ENCODE measurements at regions not wholly inside any gene's neighbourhood (a gene's known extent, or its start where the extent isn't known, plus 50 kb on each side); places are given as distances from the start of the nearest gene placed in this dataset.

GRCh38 chr4:11614426-11614825 is 185.7 kb upstream of the HS3ST1 start:
- Mint-ChIP-seq H3K9me3 (no peaks in the 10 kb centered on the region), H3K27me3 (ENCODE audit: low read depth) (no peaks in the 10 kb centered on the region), H3K4me3 (ENCODE audit: low read depth) (no peak overlapping the region), H3K36me3 (ENCODE audit: low read depth) (no peaks in the 10 kb centered on the region), H3K4me1 (ENCODE audit: low read depth) (no peaks in the 10 kb centered on the region), H3K27ac (no peak overlapping the region)
- intact Hi-C loops (cut with micrococcal nuclease): no loop called here
- no peak for DNase-seq (ENCODE audit: low spot score)

GRCh38 chr4:11611868-11612267 is 183.2 kb upstream of the HS3ST1 start:
- no peak for DNase-seq (ENCODE audit: low spot score)
- H3K27me3 Mint-ChIP-seq (ENCODE audit: low read depth): no peaks in the 10 kb centered on the region
- H3K36me3 Mint-ChIP-seq (ENCODE audit: low read depth): no peaks in the 10 kb centered on the region
- no peak overlapping the region for H3K4me3 Mint-ChIP-seq (ENCODE audit: low read depth)
- no peaks in the 10 kb centered on the region for H3K9me3 Mint-ChIP-seq
- H3K4me1 Mint-ChIP-seq (ENCODE audit: low read depth): no peaks in the 10 kb centered on the region
- H3K27ac Mint-ChIP-seq: no peak overlapping the region
- intact Hi-C loops (cut with micrococcal nuclease): no loop called here

- no peaks in the 10 kb centered on the region for H3K9me3 Mint-ChIP-seq
- no peak for DNase-seq (ENCODE audit: low spot score)
- H3K27ac Mint-ChIP-seq: no peak overlapping the region
- H3K27me3 Mint-ChIP-seq (ENCODE audit: low read depth): no peaks in the 10 kb centered on the region
- H3K4me1 Mint-ChIP-seq (ENCODE audit: low read depth): no peaks in the 10 kb centered on the region
- H3K4me3 Mint-ChIP-seq (ENCODE audit: low read depth): no peak overlapping the region
- no peaks in the 10 kb centered on the region for H3K36me3 Mint-ChIP-seq (ENCODE audit: low read depth)
- intact Hi-C loops (cut with micrococcal nuclease): no loop called here
These were observed 181.1 kb upstream of the HS3ST1 start for GRCh38 chr4:11609751-11610150.

GRCh38 chr4:11608992-11609391 is 180.3 kb upstream of the HS3ST1 start:
- H3K9me3 Mint-ChIP-seq: no peaks in the 10 kb centered on the region
- no peaks in the 10 kb centered on the region for H3K4me1 Mint-ChIP-seq (ENCODE audit: low read depth)
- no peaks in the 10 kb centered on the region for H3K36me3 Mint-ChIP-seq (ENCODE audit: low read depth)
- no peaks in the 10 kb centered on the region for H3K27me3 Mint-ChIP-seq (ENCODE audit: low read depth)
- no peak overlapping the region for H3K4me3 Mint-ChIP-seq (ENCODE audit: low read depth)
- intact Hi-C loops (cut with micrococcal nuclease): no loop called here
- no peak for DNase-seq (ENCODE audit: low spot score)
- no peak overlapping the region for H3K27ac Mint-ChIP-seq

- Mint-ChIP-seq H3K4me3 (ENCODE audit: low read depth) (no peak overlapping the region), H3K27ac (no peak overlapping the region), H3K9me3 (no peaks in the 10 kb centered on the region), H3K27me3 (ENCODE audit: low read depth) (peaks cover 2% of the 10 kb centered on the region), H3K36me3 (ENCODE audit: low read depth) (no peaks in the 10 kb centered on the region), H3K4me1 (ENCODE audit: low read depth) (no peaks in the 10 kb centered on the region)
- no peak for DNase-seq (ENCODE audit: low spot score)
- intact Hi-C loops (cut with micrococcal nuclease): no loop called here
These were observed 177.4 kb upstream of the HS3ST1 start for GRCh38 chr4:11606078-11606477.

- Mint-ChIP-seq H3K9me3 (no peaks in the 10 kb centered on the region), H3K27ac (no peak overlapping the region), H3K27me3 (ENCODE audit: low read depth) (peaks cover 2% of the 10 kb centered on the region), H3K4me3 (ENCODE audit: low read depth) (no peak overlapping the region), H3K4me1 (ENCODE audit: low read depth) (no peaks in the 10 kb centered on the region), H3K36me3 (ENCODE audit: low read depth) (no peaks in the 10 kb centered on the region)
- intact Hi-C loops (cut with micrococcal nuclease): no loop called here
- DNase-seq (ENCODE audit: low spot score): no peak
These were observed 176.9 kb upstream of the HS3ST1 start for GRCh38 chr4:11605597-11605996.

GRCh38 chr4:11604821-11605220 is 176.1 kb upstream of the HS3ST1 start:
- no peak for DNase-seq (ENCODE audit: low spot score)
- H3K36me3 Mint-ChIP-seq (ENCODE audit: low read depth): no peaks in the 10 kb centered on the region
- no peak overlapping the region for H3K4me3 Mint-ChIP-seq (ENCODE audit: low read depth)
- H3K27me3 Mint-ChIP-seq (ENCODE audit: low read depth): peaks cover 2% of the 10 kb centered on the region
- H3K4me1 Mint-ChIP-seq (ENCODE audit: low read depth): no peaks in the 10 kb centered on the region
- H3K27ac Mint-ChIP-seq: no peak overlapping the region
- no peaks in the 10 kb centered on the region for H3K9me3 Mint-ChIP-seq
- intact Hi-C loops (cut with micrococcal nuclease): no loop called here

GRCh38 chr4:11603591-11604194 is 175.0 kb upstream of the HS3ST1 start:
- Mint-ChIP-seq H3K27ac (no peak overlapping the region), H3K36me3 (ENCODE audit: low read depth) (no peaks in the 10 kb centered on the region), H3K27me3 (ENCODE audit: low read depth) (peaks cover 2% of the 10 kb centered on the region), H3K9me3 (no peaks in the 10 kb centered on the region), H3K4me3 (ENCODE audit: low read depth) (no peak overlapping the region), H3K4me1 (ENCODE audit: low read depth) (no peaks in the 10 kb centered on the region)
- no peak for DNase-seq (ENCODE audit: low spot score)
- intact Hi-C loops (cut with micrococcal nuclease): no loop called here

GRCh38 chr4:11602606-11603340 is 174.1 kb upstream of the HS3ST1 start:
- Mint-ChIP-seq H3K27ac (no peak overlapping the region), H3K27me3 (ENCODE audit: low read depth) (peaks cover 2% of the 10 kb centered on the region), H3K9me3 (no peaks in the 10 kb centered on the region), H3K36me3 (ENCODE audit: low read depth) (no peaks in the 10 kb centered on the region), H3K4me3 (ENCODE audit: low read depth) (no peak overlapping the region), H3K4me1 (ENCODE audit: low read depth) (no peaks in the 10 kb centered on the region)
- intact Hi-C loops (cut with micrococcal nuclease): no loop called here
- DNase-seq (ENCODE audit: low spot score): no peak

- H3K36me3 Mint-ChIP-seq (ENCODE audit: low read depth): no peaks in the 10 kb centered on the region
- H3K4me3 Mint-ChIP-seq (ENCODE audit: low read depth): no peak overlapping the region
- DNase-seq (ENCODE audit: low spot score): no peak
- no peak overlapping the region for H3K27ac Mint-ChIP-seq
- no peaks in the 10 kb centered on the region for H3K9me3 Mint-ChIP-seq
- H3K27me3 Mint-ChIP-seq (ENCODE audit: low read depth): peaks cover 2% of the 10 kb centered on the region
- intact Hi-C loops (cut with micrococcal nuclease): no loop called here
- peaks cover 4% of the 10 kb centered on the region for H3K4me1 Mint-ChIP-seq (ENCODE audit: low read depth)
These were observed 170.4 kb upstream of the HS3ST1 start for GRCh38 chr4:11599064-11599463.

- intact Hi-C loops (cut with micrococcal nuclease): no loop called here
- Mint-ChIP-seq H3K4me3 (ENCODE audit: low read depth) (no peak overlapping the region), H3K27me3 (ENCODE audit: low read depth) (peaks cover 2% of the 10 kb centered on the region), H3K9me3 (no peaks in the 10 kb centered on the region), H3K27ac (no peak overlapping the region), H3K36me3 (ENCODE audit: low read depth) (no peaks in the 10 kb centered on the region), H3K4me1 (ENCODE audit: low read depth) (peaks cover 4% of the 10 kb centered on the region)
- DNase-seq (ENCODE audit: low spot score): no peak
These were observed 169.9 kb upstream of the HS3ST1 start for GRCh38 chr4:11598591-11598990.

GRCh38 chr4:11597506-11597905 is 168.8 kb upstream of the HS3ST1 start:
- peaks cover 2% of the 10 kb centered on the region for H3K27me3 Mint-ChIP-seq (ENCODE audit: low read depth)
- H3K9me3 Mint-ChIP-seq: no peaks in the 10 kb centered on the region
- H3K4me3 Mint-ChIP-seq (ENCODE audit: low read depth): no peak overlapping the region
- no peak for DNase-seq (ENCODE audit: low spot score)
- intact Hi-C loops (cut with micrococcal nuclease): no loop called here
- no peak overlapping the region for H3K27ac Mint-ChIP-seq
- no peaks in the 10 kb centered on the region for H3K36me3 Mint-ChIP-seq (ENCODE audit: low read depth)
- H3K4me1 Mint-ChIP-seq (ENCODE audit: low read depth): peaks cover 4% of the 10 kb centered on the region

GRCh38 chr4:11596989-11597388 is 168.3 kb upstream of the HS3ST1 start:
- DNase-seq (ENCODE audit: low spot score): no peak
- H3K4me3 Mint-ChIP-seq (ENCODE audit: low read depth): no peak overlapping the region
- peaks cover 4% of the 10 kb centered on the region for H3K4me1 Mint-ChIP-seq (ENCODE audit: low read depth)
- H3K9me3 Mint-ChIP-seq: no peaks in the 10 kb centered on the region
- peaks cover 2% of the 10 kb centered on the region for H3K27me3 Mint-ChIP-seq (ENCODE audit: low read depth)
- intact Hi-C loops (cut with micrococcal nuclease): no loop called here
- H3K27ac Mint-ChIP-seq: no peak overlapping the region
- H3K36me3 Mint-ChIP-seq (ENCODE audit: low read depth): no peaks in the 10 kb centered on the region
